Loucy (cell line): ENCODE measurements at regions not wholly inside any gene's neighbourhood (a gene's known extent, or its start where the extent isn't known, plus 50 kb on each side); places are given as distances from the start of the nearest gene placed in this dataset.
"Not testable (repeated sequence)": the region's sequence is repeated elsewhere in the genome, so short reads cannot be mapped to it uniquely, and the experiment has no call there.

Experiments
- H2AFZ ChIP-seq: fragments of 200-600 bp; sonication (generic); 2 replicates; pipeline ENCODE4 v1.6.0; 2016; ENCODE audit warnings: antibody characterized with exemption, mild to moderate bottlenecking, low read length, moderate library complexity
- H3F3A ChIP-seq: fragments of 200-600 bp; 2 replicates; pipeline ENCODE4 v1.6.0; 2016; ENCODE audit warnings: antibody characterized with exemption, low read depth, mild to moderate bottlenecking
- H3K27me3 ChIP-seq: fragments of 200-600 bp; sonication (generic); 2 replicates; pipeline ENCODE4 v1.6.1; 2014; ENCODE audit warnings: low read length, mild to moderate bottlenecking; ENCODE audit not compliant: insufficient read depth, poor library complexity, severe bottlenecking
- H3K36me3 ChIP-seq: fragments of 200-600 bp; sonication (generic); 2 replicates; pipeline ENCODE4 v1.6.1; 2016; ENCODE audit warnings: low read length; ENCODE audit not compliant: insufficient read depth
- H3K4me1 ChIP-seq: fragments of 200-600 bp; sonication (generic); 2 replicates; pipeline ENCODE4 v1.5.1; 2014; ENCODE audit warnings: low read length, mild to moderate bottlenecking; ENCODE audit not compliant: insufficient read depth, poor library complexity, severe bottlenecking
- H3K4me2 ChIP-seq: fragments of 200-600 bp; sonication (generic); 2 replicates; pipeline ENCODE4 v1.6.0; 2014; ENCODE audit warnings: antibody characterized with exemption, low read length, low read depth, mild to moderate bottlenecking; ENCODE audit not compliant: poor library complexity, severe bottlenecking
- H3K4me3 ChIP-seq: fragments of 200-600 bp; sonication (generic); 2 replicates; pipeline ENCODE4 v1.5.1; 2014; ENCODE audit warnings: low read length, mild to moderate bottlenecking, mixed read lengths; ENCODE audit not compliant: poor library complexity, severe bottlenecking
- H3K79me2 ChIP-seq: fragments of 200-600 bp; sonication (generic); 2 replicates; pipeline ENCODE4 v1.6.1; 2014; ENCODE audit warnings: low read length; ENCODE audit not compliant: insufficient read depth
- H3K9ac ChIP-seq: fragments of 200-600 bp; sonication (generic); 2 replicates; pipeline ENCODE4 v1.6.0; 2014; ENCODE audit warnings: mild to moderate bottlenecking, low read depth, low read length, moderate library complexity; ENCODE audit not compliant: poor library complexity, severe bottlenecking
- H3K9me2 ChIP-seq: fragments of 200-600 bp; sonication (generic); replicated peaks from 2 replicates; pipeline ENCODE4 v1.6.1; 2016; ENCODE audit warnings: low read depth, low read length, mixed read lengths
- H3K9me3 ChIP-seq: fragments of 200-600 bp; sonication (generic); 2 replicates; pipeline ENCODE4 v1.6.1; 2014; ENCODE audit warnings: mild to moderate bottlenecking, antibody characterized with exemption, low read length, low read depth; ENCODE audit not compliant: insufficient read depth
- H4K20me1 ChIP-seq: fragments of 200-600 bp; sonication (generic); 2 replicates; pipeline ENCODE4 v1.6.0; 2014; ENCODE audit warnings: antibody characterized with exemption, low read length, mild to moderate bottlenecking; ENCODE audit not compliant: insufficient read depth, poor library complexity, severe bottlenecking
- CTCF ChIP-seq: fragments of 200-600 bp; sonication (generic); conservative IDR thresholded peaks from 2 replicates; pipeline ENCODE4 v1.5.1; 2014; ENCODE audit warnings: mild to moderate bottlenecking, antibody characterized with exemption, low read length
- EZH2phosphoT487 ChIP-seq: fragments of 200-600 bp; IDR thresholded peaks from 2 replicates; pipeline ENCODE4 v1.6.1; 2018; ENCODE audit warnings: antibody characterized with exemption, mild to moderate bottlenecking, moderate library complexity, borderline replicate concordance

DNA sequence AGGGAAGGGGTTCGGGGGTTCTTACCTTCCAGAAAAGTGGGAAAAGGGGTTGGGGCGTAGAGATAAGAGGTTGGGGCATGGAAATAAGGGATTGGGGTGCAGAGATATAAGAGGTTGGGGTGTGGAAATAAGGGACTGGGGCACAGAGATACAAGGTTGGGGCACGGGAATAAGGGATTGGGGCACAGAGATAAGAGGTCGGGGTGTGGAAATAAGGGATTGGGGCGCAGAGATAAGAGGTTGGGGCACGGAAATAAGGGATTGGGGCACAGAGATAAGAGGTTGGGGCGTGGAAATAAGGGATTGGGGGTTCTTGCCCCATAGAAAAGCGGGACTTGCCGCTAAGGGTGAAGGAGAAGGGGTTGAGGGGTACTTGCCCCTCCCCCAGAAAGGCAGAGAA is 183.9 kb downstream of the CD83 start:
- not testable (repeated sequence) for H3K27me3 ChIP-seq, H3K79me2 ChIP-seq, H3K36me3 ChIP-seq, H2AFZ ChIP-seq, H3K9me2 ChIP-seq, H3K4me2 ChIP-seq, H3F3A ChIP-seq, H3K4me3 ChIP-seq, H3K4me1 ChIP-seq, H3K9me3 ChIP-seq, H3K9ac ChIP-seq, H4K20me1 ChIP-seq

DNA sequence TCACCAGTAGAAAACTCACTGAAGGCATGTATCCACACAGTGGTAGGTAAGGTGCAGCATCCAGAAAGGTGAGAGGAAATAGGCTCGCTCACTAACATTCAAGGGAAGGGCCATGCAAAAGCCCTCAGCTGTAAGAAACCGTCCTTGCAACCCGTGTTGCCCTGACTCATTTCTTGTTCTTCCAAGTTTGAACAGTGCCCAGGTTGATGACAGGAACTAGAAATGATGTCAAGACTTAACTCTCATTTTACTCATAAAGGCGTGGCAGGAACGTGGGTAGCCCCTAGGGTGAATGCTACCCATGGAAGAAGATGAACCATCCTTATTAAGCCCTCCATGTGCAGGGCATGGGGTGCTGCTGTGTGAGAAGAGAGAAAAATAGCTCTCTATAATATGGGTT is 187.6 kb downstream of the CD83 start:
- Histone ChIP-seq H3K79me2 (no peaks in the 10 kb centered on the region), H3K9ac (no peak overlapping the region), H3K4me1 (peaks cover 23% of the 10 kb centered on the region), H3K27me3 (no peaks in the 10 kb centered on the region), H3K36me3 (no peaks in the 10 kb centered on the region), H2AFZ (no peak overlapping the region), H3K9me2 (no peaks in the 10 kb centered on the region), H3K4me2 (no peak overlapping the region), H3K9me3 (no peaks in the 10 kb centered on the region), H3F3A (no peaks in the 10 kb centered on the region), H3K4me3 (no peak overlapping the region), H4K20me1 (no peaks in the 10 kb centered on the region)
- no peak for TF ChIP-seq EZH2phosphoT487

DNA sequence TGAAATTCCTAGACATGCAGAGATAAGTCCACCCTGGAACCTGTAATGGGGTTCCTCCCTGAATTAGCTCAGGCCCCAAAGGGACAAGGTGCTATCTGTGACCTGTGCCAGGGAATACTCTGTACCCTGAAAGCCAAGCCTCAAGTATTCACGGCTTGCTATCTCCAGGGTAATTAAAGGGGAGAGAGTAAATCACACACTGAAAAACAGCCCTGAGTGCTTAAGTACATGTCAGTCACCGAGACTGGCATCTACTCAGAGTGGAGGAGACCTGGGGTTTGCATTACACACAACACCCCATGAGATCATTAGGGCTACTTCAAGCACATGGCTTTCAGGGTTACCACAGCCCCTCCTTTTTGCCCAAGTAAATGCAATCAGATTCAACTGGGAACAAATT is 188.1 kb downstream of the CD83 start:
- no peak for TF ChIP-seq CTCF
- TF ChIP-seq EZH2phosphoT487, result no peak
- Histone ChIP-seq H3K9me2 (no peaks in the 10 kb centered on the region), H3F3A (no peaks in the 10 kb centered on the region), H3K4me1 (peaks cover 23% of the 10 kb centered on the region), H4K20me1 (no peaks in the 10 kb centered on the region), H3K9ac (no peak overlapping the region), H3K36me3 (no peaks in the 10 kb centered on the region), H3K27me3 (no peaks in the 10 kb centered on the region), H2AFZ (no peak overlapping the region; the same call in 1 of the 2 replicates), H3K9me3 (no peaks in the 10 kb centered on the region), H3K79me2 (no peaks in the 10 kb centered on the region), H3K4me2 (no peak overlapping the region), H3K4me3 (no peak overlapping the region)

GRCh38 chr6:14306151-14306906 is 188.8 kb downstream of the CD83 start:
- Histone ChIP-seq H3K4me2 (no peak overlapping the region), H3K9me2 (no peaks in the 10 kb centered on the region), H3F3A (no peaks in the 10 kb centered on the region), H3K36me3 (no peaks in the 10 kb centered on the region), H3K4me3 (no peak overlapping the region), H3K4me1 (peaks cover 23% of the 10 kb centered on the region), H3K9ac (no peak overlapping the region), H3K27me3 (no peaks in the 10 kb centered on the region), H3K79me2 (no peaks in the 10 kb centered on the region), H4K20me1 (no peaks in the 10 kb centered on the region), H2AFZ (no peak overlapping the region; the same call in 1 of the 2 replicates), H3K9me3 (no peaks in the 10 kb centered on the region)
- TF ChIP-seq CTCF (no peak), EZH2phosphoT487 (no peak)
